ENCODE measurements at regions not wholly inside any gene's neighbourhood (a gene's known extent, or its start where the extent isn't known, plus 50 kb on each side); places are given as distances from the start of the nearest gene placed in this dataset.

DNA sequence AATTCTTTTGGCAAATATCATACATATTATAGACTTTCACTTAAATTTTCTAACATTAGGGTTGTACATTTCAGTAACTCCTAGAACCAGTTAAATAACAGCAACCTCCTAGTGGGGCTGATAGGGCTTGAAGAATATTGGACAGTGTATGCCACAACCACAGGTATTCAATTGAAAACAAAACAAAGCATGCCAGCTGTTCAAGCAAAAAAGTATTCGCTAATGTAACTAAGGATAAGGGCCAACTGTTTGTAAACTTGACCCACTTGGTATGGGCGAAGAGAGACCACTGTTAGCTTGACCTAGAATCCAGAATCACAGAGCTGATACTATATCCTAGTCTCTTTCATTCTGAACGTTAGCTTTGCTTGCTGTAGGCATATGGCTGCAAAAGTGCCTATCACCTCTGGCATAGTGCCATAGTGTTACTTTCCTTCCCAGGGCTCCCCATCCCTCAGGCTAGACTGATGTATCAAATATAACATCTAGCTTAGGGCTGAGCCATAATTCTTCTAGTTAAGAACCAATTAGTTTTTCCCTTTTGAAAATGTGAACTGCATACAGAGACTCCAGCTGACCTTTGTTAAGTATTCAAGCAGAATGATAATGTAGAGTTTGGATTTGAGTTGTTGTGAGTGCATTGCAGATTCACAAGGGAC is 458.8 kb upstream of the NRXN1 start:
- TF ChIP-seq, protein P1, sequence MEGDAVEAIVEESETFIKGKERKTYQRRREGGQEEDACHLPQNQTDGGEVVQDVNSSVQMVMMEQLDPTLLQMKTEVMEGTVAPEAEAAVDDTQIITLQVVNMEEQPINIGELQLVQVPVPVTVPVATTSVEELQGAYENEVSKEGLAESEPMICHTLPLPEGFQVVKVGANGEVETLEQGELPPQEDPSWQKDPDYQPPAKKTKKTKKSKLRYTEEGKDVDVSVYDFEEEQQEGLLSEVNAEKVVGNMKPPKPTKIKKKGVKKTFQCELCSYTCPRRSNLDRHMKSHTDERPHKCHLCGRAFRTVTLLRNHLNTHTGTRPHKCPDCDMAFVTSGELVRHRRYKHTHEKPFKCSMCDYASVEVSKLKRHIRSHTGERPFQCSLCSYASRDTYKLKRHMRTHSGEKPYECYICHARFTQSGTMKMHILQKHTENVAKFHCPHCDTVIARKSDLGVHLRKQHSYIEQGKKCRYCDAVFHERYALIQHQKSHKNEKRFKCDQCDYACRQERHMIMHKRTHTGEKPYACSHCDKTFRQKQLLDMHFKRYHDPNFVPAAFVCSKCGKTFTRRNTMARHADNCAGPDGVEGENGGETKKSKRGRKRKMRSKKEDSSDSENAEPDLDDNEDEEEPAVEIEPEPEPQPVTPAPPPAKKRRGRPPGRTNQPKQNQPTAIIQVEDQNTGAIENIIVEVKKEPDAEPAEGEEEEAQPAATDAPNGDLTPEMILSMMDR (optimal IDR thresholded peaks at IDR 0.05 in 1 of 3, IDR thresholded peaks at IDR 0.05 in 1 of 3, conservative IDR thresholded peaks at IDR 0.05 in 1 of 3; ENCODE audit: extremely low read depth in 1 of 3, insufficient read depth in 2 of 3, low read length in 3 of 3), result no peak
- TF ChIP-seq EZH2 (IDR thresholded peaks at IDR 0.05; ENCODE audit: low read length), result no peak
